Activated CD8-positive, alpha-beta T cell treated with anti-CD3 and anti-CD28 coated beads for 36 hours (primary cell): ENCODE measurements at regions not wholly inside any gene's neighbourhood (a gene's known extent, or its start where the extent isn't known, plus 50 kb on each side); places are given as distances from the start of the nearest gene placed in this dataset.

Source experiments
- ATAC-seq: fragments of 200-7000 bp; cut with Tn5 transposase; one replicate; pipeline ENCODE4 v1.10.0; 2021; ENCODE audit warnings: mild to moderate bottlenecking, moderate library complexity
- CTCF ChIA-PET: fragments of 350-600 bp; sonication (Branson Sonifier 250); formaldehyde crosslinking; loops from one replicate; lab custom pipeline; 2021; ENCODE audit warnings: antibody characterized with exemption; lab: Charles Lee
- POLR2A ChIA-PET: fragments of 350-600 bp; sonication (Branson Sonifier 250); formaldehyde crosslinking; loops from one replicate; lab custom pipeline; 2021; ENCODE audit warnings: antibody characterized with exemption; lab: Charles Lee
- DNase-seq: peaks from one replicate; pipeline ENCODE4 v3.0.0-alpha.2; 2020
- H3K27ac Mint-ChIP-seq: one replicate; pipeline ENCODE4 v1.8.0; 2021; ENCODE audit warnings: mild to moderate bottlenecking, mixed read lengths
- H3K27me3 Mint-ChIP-seq: one replicate; pipeline ENCODE4 v1.8.0; 2021; ENCODE audit warnings: mixed read lengths
- H3K36me3 Mint-ChIP-seq: one replicate; pipeline ENCODE4 v1.8.0; 2021; ENCODE audit warnings: low read depth, mixed read lengths
- H3K4me1 Mint-ChIP-seq: one replicate; pipeline ENCODE4 v1.8.0; 2021; ENCODE audit warnings: low read depth, mixed read lengths
- H3K4me3 Mint-ChIP-seq: one replicate; pipeline ENCODE4 v1.8.0; 2021; ENCODE audit warnings: mild to moderate bottlenecking, moderate library complexity, mixed read lengths
- H3K9me3 Mint-ChIP-seq: one replicate; pipeline ENCODE4 v1.8.0; 2021; ENCODE audit warnings: mixed read lengths
- CTCF ChIP-seq: fragments of 200-600 bp; IDR thresholded peaks from one replicate; pipeline ENCODE4 v1.8.0; 2022; ENCODE audit warnings: antibody characterized with exemption, mild to moderate bottlenecking
- intact Hi-C: fragments of 100-400 bp; cut with micrococcal nuclease; formaldehyde crosslinking; loops from one replicate; pipeline ENCODE4 v1.10.0; 2022

GRCh38 chr3:78312851-78313250 lies 1273.0 kb downstream of the ROBO2 start:
- DNase-seq (no peak), ATAC-seq (no peak)
- Mint-ChIP-seq H3K4me3 (no peak overlapping the region), H3K9me3 (peaks cover 7% of the 10 kb centered on the region), H3K27me3 (no peaks in the 10 kb centered on the region), H3K36me3 (no peaks in the 10 kb centered on the region), H3K4me1 (no peaks in the 10 kb centered on the region), H3K27ac (no peak overlapping the region)
- ChIA-PET CTCF (no interaction called here), POLR2A (no interaction called here)
- intact Hi-C loops: no loop called here
- TF ChIP-seq CTCF: no peak

GRCh38 chr3:78313332-78313731 lies 1273.4 kb downstream of the ROBO2 start:
- intact Hi-C loops: no loop called here
- no peak for TF ChIP-seq CTCF
- no peaks in the 10 kb centered on the region for H3K27me3 Mint-ChIP-seq
- H3K36me3 Mint-ChIP-seq: no peaks in the 10 kb centered on the region
- H3K4me1 Mint-ChIP-seq: no peaks in the 10 kb centered on the region
- POLR2A ChIA-PET: no interaction called here
- ATAC-seq (no peak), DNase-seq (no peak)
- CTCF ChIA-PET: no interaction called here
- no peak overlapping the region for H3K27ac Mint-ChIP-seq
- no peak overlapping the region for H3K4me3 Mint-ChIP-seq
- H3K9me3 Mint-ChIP-seq: peaks cover 7% of the 10 kb centered on the region

- Mint-ChIP-seq H3K4me3 (no peak overlapping the region), H3K9me3 (peaks cover 7% of the 10 kb centered on the region), H3K27me3 (no peaks in the 10 kb centered on the region), H3K27ac (no peak overlapping the region), H3K36me3 (no peaks in the 10 kb centered on the region), H3K4me1 (no peaks in the 10 kb centered on the region)
- DNase-seq (no peak), ATAC-seq (no peak)
- ChIA-PET POLR2A (no interaction called here), CTCF (no interaction called here)
- no peak for TF ChIP-seq CTCF
- intact Hi-C loops: no loop called here
Measured at GRCh38 chr3:78314327-78314726, 1274.4 kb downstream of the ROBO2 start.

- ATAC-seq: no peak
Measured at GRCh38 chr3:78317774-78318173, 1277.9 kb downstream of the ROBO2 start.

GRCh38 chr3:78322780-78323179 lies 1282.9 kb downstream of the ROBO2 start:
- POLR2A ChIA-PET: no interaction called here
- no peak for TF ChIP-seq CTCF
- Mint-ChIP-seq H3K36me3 (no peaks in the 10 kb centered on the region), H3K27ac (no peak overlapping the region), H3K9me3 (peaks cover 5% of the 10 kb centered on the region), H3K4me3 (no peak overlapping the region), H3K4me1 (no peaks in the 10 kb centered on the region), H3K27me3 (no peaks in the 10 kb centered on the region)
- ATAC-seq (no peak), DNase-seq (no peak)
- intact Hi-C loops: no loop called here
- CTCF ChIA-PET: no interaction called here

More at GRCh38 chr3:78317774-78318173, 1277.9 kb downstream of the ROBO2 start:
- Mint-ChIP-seq H3K27me3 (no peaks in the 10 kb centered on the region), H3K9me3 (peaks cover 4% of the 10 kb centered on the region), H3K4me3 (no peak overlapping the region), H3K4me1 (no peaks in the 10 kb centered on the region), H3K27ac (no peak overlapping the region), H3K36me3 (no peaks in the 10 kb centered on the region)
- no peak for TF ChIP-seq CTCF
- POLR2A ChIA-PET: no interaction called here
- CTCF ChIA-PET: no interaction called here
- intact Hi-C loops: no loop called here
- no peak for DNase-seq
